NCI-H146 (cell line): ENCODE measurements at regions not wholly inside any gene's neighbourhood (a gene's known extent, or its start where the extent isn't known, plus 50 kb on each side); places are given as distances from the start of the nearest gene placed in this dataset.

Experiments used
- DNase-seq: peaks from one replicate; lab custom pipeline; 2025; lab: John Stamatoyannopoulos, UW

DNA sequence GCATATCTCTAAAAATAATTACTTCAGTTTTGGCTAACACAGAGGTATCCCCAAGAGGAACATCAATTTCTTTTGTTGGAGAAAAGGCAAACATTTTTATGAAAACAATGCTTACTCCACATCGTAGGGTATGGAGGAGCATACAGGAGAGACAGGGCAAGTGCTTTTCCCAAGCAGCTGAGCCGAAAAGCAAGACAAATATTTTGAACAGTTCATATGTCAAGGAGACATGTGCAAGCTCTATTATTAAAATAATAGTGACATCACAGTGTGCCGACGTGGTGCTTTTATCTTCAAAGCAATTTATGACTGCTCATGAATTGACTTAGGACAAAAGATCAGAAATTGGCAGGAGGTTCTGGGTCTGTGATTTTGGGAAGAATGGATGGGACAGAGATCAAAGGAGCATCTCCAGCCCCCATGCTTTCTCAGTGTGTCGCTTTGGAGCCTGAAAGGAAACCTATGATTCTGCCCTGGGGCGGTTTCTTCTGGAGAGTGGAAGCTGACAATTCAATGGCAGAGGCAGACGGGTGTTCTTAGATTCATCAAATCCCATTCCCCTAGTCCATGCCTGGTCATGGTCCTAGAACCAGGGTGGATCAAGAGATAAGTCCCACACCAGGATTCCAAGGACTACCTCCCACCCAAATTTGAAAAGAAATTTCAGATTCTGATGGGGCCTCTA, 97.1 kb downstream of the JCAD start:
- DNase-seq, result peak; percentile 65

DNA sequence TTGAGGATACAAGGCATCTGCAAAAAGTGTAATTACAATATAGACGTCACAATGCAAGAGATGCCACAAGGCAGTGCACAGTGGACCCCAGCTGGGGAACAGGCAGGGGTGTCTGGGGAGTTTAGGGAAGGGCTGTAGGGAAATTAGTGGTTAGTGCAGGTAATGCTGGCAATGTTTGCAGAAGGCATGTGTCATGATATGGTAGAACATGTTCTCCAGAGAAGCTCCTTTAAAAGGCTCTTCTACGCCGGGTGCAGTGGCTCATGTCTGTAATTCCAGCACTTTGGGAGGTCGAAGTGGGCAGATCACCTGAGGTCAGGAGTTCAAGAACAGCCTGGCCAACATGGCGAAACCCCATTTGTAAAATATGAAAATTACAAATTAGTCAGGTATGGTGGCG, 98.0 kb downstream of the JCAD start:
- DNase-seq, result no peak

DNA sequence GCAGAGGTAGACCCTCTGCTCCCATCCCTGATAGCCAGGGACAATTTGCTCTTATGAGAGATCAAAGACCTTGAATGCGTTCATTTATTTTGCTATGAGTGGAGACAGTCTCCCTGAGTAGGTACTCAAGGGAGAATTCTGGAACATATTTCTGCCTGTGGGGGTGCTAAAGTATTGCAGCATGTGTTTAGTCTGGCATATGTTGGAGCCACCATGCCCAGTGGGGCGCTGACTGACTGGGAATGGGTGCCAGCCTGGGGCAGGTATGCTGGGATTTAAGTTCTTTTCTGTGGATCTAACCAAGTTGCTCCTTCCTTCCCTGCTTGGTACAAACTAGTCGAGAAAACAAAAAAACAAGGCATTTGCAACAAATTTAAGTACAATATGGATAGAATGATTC, 99.1 kb downstream of the JCAD start:
- no peak for DNase-seq

DNA sequence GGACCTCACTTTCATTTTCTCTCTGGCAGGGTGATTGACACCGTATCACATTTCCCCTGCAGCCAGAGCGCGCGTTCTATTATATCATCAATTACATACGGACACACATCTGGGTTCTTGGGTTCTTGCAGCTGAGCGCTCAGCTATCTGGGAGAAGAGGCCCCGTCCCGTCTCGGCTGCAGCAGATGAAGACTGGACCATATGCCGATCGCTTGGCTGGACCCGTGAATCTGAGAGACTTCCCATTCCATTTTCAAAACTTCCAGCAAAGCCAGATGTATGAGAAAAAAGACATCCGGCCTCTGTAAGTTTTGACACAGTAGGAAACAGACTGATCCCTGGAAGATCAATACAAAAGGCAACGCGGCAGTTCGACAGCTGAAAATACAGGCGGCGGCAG, 99.8 kb downstream of the JCAD start:
- no peak for DNase-seq

DNA sequence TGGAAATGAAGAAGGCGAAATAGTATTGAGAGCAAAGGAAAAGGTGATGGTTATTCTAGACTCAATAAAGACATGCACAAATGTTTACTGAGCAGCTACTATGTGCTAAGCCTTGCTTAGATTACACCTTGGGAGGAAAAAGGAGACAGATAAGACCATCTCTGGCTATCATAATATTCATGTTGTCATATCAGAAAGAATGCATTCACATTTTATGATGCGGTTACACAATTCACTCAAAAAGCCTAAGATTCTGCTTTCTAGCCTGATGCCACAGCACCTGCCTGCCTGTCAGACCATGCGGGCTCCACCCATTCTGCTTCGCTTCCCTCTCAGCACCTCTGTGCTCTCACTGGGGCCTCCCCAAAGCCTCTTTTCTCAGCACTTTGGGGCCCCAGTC, 100.9 kb downstream of the JCAD start:
- DNase-seq, result no peak

DNA sequence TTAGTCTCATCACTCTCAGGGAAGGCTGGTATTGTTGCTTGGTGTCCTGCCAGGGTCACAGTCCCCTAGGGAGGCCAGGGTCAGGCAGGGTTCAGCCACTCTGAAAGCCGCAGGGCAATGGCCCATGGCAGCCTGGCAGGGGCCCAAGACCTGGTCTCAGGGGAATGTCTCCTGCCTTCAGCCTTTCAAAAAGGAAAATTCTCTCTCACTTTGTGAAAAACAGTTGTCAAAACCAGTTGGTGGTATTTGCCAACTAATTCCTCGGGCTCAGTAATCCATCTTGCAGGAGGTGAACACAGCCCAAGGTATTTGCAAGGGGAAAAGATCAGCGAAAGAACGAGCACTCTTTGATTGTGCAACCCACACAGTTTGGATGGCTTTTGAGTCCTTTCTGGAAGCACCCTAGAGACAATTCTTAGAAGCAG, 101.5 kb downstream of the JCAD start:
- DNase-seq, result no peak

DNA sequence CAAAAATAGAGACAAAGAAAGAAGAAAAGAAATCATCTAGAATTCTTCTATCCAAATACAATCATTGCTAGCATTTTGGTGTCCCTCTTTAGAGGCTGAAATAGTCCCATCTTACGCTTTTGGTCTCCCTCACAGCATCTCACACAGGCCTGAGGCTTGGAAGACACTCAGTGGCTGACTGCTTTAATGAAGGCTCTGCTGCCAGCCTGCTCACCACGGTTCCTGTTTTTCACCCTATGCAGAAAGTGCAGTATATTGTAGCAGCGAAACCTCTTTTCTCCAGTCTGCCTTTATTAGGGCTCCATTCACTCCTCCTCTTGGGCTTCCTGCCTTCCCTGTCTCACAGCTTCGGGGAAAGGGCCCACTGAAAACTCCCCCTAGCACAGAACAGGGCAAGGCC, 102.2 kb downstream of the JCAD start:
- no peak for DNase-seq

DNA sequence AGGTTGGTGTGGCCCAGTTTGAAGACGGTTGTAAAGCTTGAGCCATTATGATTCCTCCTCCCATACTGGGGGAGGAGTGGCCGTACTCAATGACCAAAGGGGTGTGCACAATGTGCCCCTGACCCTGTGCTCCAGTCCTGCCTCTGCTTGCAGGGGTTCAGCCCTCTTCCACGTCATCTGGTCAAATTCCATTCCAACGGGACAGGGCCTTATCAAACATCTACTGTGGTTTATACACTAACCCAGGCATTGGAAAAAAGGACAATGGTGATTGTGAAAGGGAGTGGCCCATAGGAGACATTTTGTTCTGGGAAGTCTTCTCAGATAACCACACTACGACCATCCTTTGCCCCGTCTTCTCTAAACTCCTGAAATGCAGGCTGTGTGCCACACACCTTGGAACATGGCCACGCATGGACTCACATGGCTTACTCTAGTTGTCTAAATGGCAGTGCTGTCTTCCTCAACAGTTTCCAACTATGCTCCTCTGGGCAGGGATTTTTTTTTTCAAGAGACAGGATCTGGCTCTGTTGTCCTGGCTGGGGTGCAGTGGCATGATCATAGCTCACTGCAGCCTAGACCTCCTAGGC, 103.0 kb downstream of the JCAD start:
- no peak for DNase-seq

DNA sequence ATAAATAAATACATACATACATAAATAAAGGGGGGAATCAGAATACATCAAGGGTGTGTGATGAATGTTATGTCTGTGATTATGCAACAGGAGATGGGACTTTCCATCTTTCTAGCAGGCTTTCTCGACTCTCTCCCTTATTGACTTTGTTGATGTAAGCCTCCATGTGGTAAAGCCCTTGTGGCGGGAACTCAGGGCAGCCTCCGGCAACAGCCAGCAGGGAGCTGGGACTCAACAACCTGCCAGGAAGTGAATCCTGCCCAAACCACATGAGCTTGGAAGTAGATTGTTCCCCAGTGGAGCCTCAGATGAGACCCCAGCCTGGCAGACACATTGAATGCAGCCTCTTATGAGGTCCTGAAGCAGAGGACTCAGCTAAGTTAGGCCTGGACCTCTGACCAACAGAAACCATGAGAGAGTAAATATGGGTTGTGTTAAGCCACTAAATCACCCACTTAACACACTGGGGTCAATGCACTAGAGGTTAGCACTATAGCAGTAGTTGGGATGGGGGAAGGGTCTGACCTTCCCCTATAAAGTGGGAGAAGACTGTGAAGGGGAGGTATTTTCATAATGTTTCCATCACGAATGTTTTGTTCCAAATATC, 104.0 kb downstream of the JCAD start:
- no peak for DNase-seq

DNA sequence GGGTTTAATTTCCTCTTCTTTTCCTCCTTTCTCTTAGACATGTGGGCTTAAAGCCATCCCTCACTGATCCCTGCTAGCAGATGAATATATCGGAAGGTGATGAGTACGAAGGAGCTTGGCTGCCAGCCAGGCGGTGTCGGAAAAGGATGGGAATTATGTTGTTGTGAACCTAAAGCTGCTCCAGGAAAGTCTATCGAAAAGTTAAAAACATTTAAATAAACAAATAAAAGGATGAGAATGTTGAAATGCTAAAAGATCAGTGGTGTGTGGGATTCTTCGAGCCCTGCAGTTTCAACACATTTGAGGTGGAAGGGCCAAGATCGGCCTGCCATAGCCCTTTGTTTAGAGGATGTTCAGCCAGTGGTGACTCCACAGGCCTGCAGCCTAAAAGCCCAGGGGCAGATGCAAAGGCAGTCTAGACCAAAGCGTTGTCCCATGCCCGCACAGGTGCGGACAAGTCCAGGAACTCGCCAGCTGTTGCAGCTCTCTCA, 107.9 kb downstream of the JCAD start:
- no peak for DNase-seq

DNA sequence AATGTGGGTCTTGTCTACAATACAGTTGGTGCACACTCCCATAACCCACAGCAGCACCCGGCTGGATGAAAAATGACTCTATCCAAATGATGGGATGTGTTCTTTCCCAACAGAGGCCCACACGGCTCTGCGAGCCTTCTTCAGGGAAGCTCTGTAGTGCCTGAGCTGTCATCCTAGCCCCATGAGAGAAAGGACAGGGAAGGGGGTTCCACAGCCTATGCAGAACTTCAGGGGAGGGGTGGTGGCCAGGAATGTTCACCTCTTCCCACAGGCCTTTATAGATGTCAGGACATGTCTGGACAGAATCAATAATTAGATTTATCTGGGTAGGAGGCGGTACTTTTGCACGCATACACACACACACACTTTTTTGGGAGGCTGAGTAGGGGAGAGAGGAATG, 109.0 kb downstream of the JCAD start:
- no peak for DNase-seq

DNA sequence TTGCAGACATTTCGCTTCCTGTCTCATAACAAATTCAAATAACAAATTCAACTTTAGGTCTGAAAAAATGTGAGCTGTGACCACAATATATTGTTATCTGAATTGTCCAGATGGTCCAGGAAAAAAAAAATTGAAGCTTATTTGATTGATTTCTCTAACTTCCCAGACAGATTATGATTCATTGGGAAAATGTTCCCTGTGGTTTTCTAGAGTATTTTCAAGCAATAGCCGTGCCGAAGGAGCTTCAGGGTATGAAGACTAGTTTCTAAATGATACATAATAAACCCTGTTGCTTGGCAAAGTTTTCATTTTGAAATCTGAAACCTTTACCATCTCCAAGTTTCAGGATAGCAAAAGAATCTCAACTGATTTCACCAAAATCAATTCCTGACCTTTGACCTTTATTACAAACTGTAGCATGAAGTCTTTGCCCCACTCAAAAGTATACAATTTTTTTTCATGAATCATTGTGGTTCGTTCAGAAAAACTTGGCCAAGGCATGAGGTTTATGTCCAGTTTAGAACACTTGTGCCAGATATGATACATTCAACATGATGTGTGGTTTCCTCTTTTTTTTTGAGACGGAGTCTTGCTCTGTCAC, 109.9 kb downstream of the JCAD start:
- DNase-seq, result no peak

DNA sequence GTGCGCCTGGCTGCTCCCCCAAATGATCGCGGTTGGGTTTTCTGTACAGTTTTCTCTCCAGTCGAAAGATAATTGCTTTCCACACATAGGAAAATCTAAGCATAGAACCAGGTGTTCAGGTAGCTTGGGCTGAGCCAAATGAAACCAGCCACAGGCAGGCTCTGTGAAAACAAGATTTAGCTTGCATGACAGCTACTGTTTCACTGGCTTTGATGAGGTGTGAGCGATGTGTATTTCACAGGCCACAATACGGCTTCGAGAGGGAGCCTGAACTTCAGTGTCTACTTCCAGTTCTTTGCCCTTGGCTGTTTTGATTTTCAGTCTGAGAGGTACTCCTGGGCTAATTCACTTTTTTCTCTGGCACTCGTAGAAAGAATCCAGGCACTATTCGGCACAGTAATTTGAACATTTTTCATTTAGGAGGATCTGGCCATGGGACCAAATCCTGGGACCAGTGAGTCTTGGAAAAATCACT, 110.5 kb downstream of the JCAD start:
- DNase-seq, result peak; percentile 42

DNA sequence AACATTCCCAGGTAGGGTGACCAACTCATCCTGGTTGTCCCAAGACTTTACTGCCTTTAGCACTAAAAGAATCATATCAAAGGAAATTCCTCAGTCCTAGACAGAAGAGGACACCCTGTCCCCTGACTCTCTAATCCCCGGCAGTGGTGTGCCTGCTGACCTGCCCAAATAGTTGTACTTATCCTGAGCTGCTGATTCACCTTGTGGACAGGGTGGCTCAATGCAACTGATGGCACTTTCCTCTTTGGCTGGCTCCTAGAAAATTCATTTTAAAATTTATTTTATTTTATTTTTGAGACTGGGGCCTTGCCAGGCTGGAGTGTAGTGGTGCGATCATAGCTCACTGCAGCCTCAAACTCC, 111.7 kb downstream of the JCAD start:
- no peak for DNase-seq

DNA sequence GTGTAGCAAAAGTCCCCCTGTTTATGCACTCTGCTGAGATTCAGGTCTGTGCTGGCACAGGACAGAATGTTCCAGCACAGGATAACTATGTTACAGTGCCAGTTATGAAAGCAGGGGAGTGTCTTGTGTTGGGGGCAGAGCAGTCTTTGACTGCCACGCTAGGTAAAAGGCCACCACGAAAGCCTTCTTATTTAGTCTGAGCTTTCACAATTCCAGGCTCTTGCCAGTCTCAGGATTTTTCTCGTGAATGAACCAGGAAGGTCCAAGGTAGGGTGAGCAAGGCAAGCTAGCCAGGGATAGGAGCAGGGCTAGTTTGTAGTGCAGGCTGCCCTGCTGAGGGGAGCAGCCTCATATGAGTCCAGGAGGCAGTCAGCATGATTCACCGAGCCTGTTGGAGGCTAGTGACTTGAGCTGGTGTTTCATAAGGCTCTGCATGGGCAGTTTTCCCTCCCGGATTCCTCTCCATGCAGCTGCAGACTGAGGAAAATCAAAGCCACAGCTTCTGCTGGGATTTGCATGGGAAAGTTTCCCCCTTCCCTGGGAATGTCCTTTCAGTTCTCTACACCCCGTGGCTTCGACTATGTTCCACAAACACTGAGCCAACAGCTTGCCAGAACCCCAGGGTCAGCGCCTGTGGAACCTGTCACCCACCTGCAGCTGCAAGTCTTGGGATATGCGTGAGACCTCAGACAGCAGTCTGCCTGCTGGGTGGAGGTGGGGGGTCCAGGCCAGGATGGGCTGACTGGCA, 112.3 kb downstream of the JCAD start:
- peak; percentile 6 for DNase-seq

DNA sequence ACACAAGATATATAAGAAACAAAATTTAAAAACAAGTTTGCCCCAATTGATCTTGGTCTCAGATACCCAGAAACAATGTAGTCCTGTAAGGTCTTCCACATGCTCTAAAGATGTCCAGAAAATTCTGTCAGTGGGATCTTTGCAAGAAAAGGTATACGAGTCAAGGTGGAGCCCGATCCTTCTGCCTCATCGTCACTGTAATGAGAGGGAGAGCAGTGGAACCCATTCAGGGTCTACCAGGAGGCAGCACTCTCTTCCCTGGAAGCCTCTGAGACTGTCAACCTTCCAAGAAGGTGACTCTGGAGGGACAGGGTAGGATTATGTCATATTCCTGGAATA, 112.8 kb downstream of the JCAD start:
- no peak for DNase-seq

DNA sequence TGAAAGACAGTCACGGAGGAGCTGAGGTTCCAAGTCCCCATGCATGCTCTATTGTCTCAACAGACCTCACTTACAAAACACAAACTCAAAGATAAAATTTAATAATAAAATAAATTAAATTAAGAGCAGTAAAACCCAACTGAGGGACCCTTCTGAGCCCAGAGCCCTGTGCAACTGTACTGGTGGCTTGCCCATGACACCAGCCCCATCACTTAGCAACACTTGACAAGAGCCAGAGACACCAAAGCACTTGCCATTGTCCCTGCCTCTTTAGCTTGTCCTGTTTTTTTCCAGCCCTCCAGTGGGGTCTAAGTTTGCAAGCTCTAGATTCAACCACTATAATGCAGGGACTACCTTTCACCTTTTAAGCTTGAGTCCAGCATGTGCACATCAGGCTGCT, 117.9 kb downstream of the JCAD start:
- DNase-seq, result no peak

DNA sequence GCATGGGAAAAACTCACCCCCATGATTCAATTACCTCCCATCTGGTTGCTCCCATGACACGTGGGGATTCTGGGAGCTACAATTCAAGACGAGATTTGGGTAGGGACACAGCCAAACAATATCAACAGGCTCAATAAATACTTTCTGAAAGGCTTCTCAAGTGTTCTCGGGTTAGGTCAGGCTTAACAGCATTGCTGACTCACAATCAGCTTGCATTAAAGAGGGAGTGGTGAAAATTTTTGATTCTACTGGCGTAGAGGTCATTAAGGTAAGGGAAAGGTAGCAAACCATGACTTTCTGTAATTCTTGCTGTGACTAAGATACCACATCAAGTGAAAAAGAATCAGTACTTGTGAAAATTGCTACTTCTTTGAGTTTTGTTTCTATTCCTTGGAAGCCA, 126.4 kb downstream of the JCAD start:
- DNase-seq, result no peak

DNA sequence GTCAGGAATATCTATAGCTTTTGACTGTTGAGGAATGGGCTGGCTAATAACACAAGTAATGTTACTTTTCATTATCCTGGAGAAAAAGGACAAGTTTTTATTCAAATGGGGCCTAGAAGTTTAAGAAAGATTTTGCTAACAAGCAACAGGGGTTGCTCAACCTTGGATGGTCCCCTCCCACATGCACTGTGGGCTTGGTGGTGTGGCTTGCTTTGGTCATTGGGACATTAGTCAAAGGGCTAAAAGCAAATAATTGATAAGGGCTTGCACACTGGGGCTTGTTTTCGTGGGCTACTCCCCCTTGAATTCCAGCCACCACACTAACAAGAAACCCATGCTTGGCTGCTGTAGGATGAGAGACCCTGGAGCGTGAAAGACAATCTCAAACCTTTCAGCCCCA, 127.6 kb downstream of the JCAD start:
- DNase-seq, result no peak

DNA sequence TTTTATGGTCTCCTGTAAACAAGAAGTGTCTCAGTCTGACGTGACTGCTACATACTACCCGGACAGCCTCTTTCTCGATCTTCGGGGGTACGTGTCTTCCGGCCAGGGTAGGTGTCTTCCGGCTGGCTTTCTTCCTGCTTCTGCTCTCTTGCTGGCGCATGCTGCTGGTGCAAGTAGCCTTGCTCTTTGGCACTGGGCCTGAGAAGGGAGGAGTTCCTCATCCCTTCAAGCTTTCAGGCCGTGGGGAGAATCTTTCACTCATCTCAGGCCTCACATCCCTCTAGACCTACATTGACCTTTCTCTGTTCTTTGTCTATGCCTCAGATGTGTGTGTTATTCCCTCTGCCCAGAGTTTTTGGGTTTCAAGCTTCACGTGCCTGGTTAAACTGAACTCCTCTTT, 130.4 kb downstream of the JCAD start:
- DNase-seq, result no peak

DNA sequence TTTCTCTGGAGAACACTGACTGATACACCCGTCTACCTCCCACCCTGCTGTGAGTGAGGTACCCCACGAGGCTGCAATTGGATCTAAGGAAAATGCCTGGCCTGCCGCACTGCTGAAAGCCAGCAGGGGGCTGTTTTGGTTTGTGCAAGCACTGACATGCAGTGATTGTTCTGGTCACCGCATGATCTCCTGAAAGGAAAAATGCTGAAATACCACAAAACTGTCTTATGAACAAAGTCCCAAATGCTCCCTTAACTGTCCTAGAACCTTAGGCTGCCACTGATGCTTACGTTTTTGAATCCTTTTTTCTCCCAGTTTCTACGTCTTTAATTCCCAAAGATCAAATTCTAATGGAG, 132.7 kb downstream of the JCAD start:
- peak; percentile 55 for DNase-seq
